SU-DHL-6 (cell line): ENCODE measurements at regions not wholly inside any gene's neighbourhood (a gene's known extent, or its start where the extent isn't known, plus 50 kb on each side); places are given as distances from the start of the nearest gene placed in this dataset.

ENCODE experiments used
- EZH2phosphoT487 ChIP-seq: fragments of 200-600 bp; sonication (generic), shearing (Covaris generic); conservative IDR thresholded peaks from 2 replicates; pipeline ENCODE4 v1.6.1; 2018; ENCODE audit warnings: mild to moderate bottlenecking, antibody characterized with exemption, low read length, moderate library complexity, mixed read lengths
- TF ChIP-seq, protein P1 (sequence below): fragments of 200-600 bp; sonication (generic); IDR thresholded peaks from one replicate; pipeline ENCODE4 v1.5.1; 2017; ENCODE audit warnings: antibody characterized with exemption, mild to moderate bottlenecking, low read length, moderate library complexity; ENCODE audit not compliant: insufficient read depth, poor library complexity, severe bottlenecking

DNA sequence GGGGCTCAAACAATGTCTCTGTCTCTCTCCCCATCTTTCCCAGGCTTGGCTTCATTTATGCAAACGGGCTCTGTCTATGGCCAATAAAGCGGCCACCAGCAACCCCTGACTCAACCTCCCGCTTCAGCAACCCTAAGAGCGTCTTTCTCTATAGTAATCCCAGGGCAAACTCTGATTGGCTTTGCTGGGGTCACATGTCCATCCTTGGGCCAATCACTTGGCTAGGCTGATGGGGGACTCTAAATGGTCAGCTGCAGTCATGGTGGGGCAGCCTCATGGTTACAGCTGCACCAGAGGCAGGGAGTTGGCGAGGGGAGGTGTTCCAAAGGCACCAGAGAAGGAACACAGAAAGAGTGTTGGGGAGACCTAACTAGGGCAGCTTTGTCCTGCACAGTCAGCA is 68.5 kb upstream of the BLCAP start:
- TF ChIP-seq, protein P1, sequence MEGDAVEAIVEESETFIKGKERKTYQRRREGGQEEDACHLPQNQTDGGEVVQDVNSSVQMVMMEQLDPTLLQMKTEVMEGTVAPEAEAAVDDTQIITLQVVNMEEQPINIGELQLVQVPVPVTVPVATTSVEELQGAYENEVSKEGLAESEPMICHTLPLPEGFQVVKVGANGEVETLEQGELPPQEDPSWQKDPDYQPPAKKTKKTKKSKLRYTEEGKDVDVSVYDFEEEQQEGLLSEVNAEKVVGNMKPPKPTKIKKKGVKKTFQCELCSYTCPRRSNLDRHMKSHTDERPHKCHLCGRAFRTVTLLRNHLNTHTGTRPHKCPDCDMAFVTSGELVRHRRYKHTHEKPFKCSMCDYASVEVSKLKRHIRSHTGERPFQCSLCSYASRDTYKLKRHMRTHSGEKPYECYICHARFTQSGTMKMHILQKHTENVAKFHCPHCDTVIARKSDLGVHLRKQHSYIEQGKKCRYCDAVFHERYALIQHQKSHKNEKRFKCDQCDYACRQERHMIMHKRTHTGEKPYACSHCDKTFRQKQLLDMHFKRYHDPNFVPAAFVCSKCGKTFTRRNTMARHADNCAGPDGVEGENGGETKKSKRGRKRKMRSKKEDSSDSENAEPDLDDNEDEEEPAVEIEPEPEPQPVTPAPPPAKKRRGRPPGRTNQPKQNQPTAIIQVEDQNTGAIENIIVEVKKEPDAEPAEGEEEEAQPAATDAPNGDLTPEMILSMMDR, result no peak
- TF ChIP-seq EZH2phosphoT487, result no peak
